NB4 (cell line): ENCODE measurements at regions not wholly inside any gene's neighbourhood (a gene's known extent, or its start where the extent isn't known, plus 50 kb on each side); places are given as distances from the start of the nearest gene placed in this dataset.

Source experiments
- CTCF ChIP-seq: IDR thresholded peaks from one replicate; pipeline ENCODE4 v1.5.1; 2012; ENCODE audit warnings: low read depth, low read length
- POLR2A ChIP-seq: IDR thresholded peaks from 2 replicates; pipeline ENCODE4 v1.6.1; 2011; ENCODE audit warnings: mild to moderate bottlenecking; ENCODE audit not compliant: insufficient read length; ENCODE audit errors: extremely low read depth

- TF ChIP-seq CTCF (no peak), POLR2A (no peak)
Observed at GRCh38 chr16:50864386-50864785, 122.5 kb downstream of the CYLD start.
